WTC11 (cell line): ENCODE measurements at regions not wholly inside any gene's neighbourhood (a gene's known extent, or its start where the extent isn't known, plus 50 kb on each side); places are given as distances from the start of the nearest gene placed in this dataset.

Source experiments
- ATAC-seq: fragments of 200-7000 bp; cut with Tn5 transposase; 2 replicates; pipeline ENCODE4 v1.10.0; 2021; ENCODE audit warnings: mild to moderate bottlenecking, moderate library complexity
- CTCF ChIA-PET: fragments of 300-600 bp; sonication (Branson Sonifier 250); formaldehyde crosslinking; loops from one replicate; lab custom pipeline; 2021; ENCODE audit warnings: antibody characterized with exemption; lab: Charles Lee
- POLR2A ChIA-PET: fragments of 350-600 bp; sonication (Branson Sonifier 250); formaldehyde crosslinking; loops from one replicate; lab custom pipeline; 2021; ENCODE audit warnings: antibody characterized with exemption; lab: Charles Lee
- DNase-seq: peaks from one replicate; pipeline ENCODE4 v3.0.0; 2021; ENCODE audit warnings: low spot score
- H3K27ac Mint-ChIP-seq: 2 replicates; pipeline ENCODE4 v1.8.0; 2021; ENCODE audit warnings: mixed read lengths
- H3K27me3 Mint-ChIP-seq: 2 replicates; pipeline ENCODE4 v1.8.0; 2021; ENCODE audit warnings: low read depth, mild to moderate bottlenecking, moderate library complexity, mixed read lengths
- H3K36me3 Mint-ChIP-seq: 2 replicates; pipeline ENCODE4 v1.8.0; 2021; ENCODE audit warnings: mixed read lengths
- H3K4me1 Mint-ChIP-seq: 2 replicates; pipeline ENCODE4 v1.8.0; 2022; ENCODE audit warnings: mixed read lengths
- H3K4me3 Mint-ChIP-seq: 2 replicates; pipeline ENCODE4 v1.8.0; 2021; ENCODE audit warnings: mild to moderate bottlenecking, moderate library complexity, mixed read lengths
- H3K9me3 Mint-ChIP-seq: 2 replicates; pipeline ENCODE4 v1.8.0; 2021; ENCODE audit warnings: mixed read lengths
- ATF2 ChIP-seq: sonication (generic); formaldehyde crosslinking; IDR thresholded peaks from 2 replicates; pipeline ENCODE4 v1.8.1; 2022; ENCODE audit warnings: low read depth, missing genetic modification reagents, borderline replicate concordance
- ELF4 ChIP-seq: sonication (generic); formaldehyde crosslinking; IDR thresholded peaks from 2 replicates; pipeline ENCODE4 v1.8.1; 2022; ENCODE audit warnings: low read depth, mild to moderate bottlenecking, moderate library complexity, missing genetic modification reagents
- ESRRA ChIP-seq: sonication (generic); formaldehyde crosslinking; IDR thresholded peaks from 2 replicates; pipeline ENCODE4 v1.8.1; 2022; ENCODE audit warnings: mild to moderate bottlenecking, missing genetic modification reagents, borderline replicate concordance
- GTF2I ChIP-seq: fragments of 250-450 bp; sonication (Bioruptor Pico); conservative IDR thresholded peaks from 2 replicates; pipeline ENCODE4 v1.4.0; 2021; ENCODE audit warnings: mild to moderate bottlenecking
- HMGA2 ChIP-seq: fragments of 250-450 bp; sonication (Bioruptor Pico); IDR thresholded peaks from 2 replicates; pipeline ENCODE4 v1.4.0; 2021; ENCODE audit warnings: mild to moderate bottlenecking, moderate library complexity
- MXD4 ChIP-seq: fragments of 250-450 bp; sonication (Bioruptor Pico); IDR thresholded peaks from 2 replicates; pipeline ENCODE4 v1.8.0; 2021; ENCODE audit warnings: mild to moderate bottlenecking, moderate library complexity, borderline replicate concordance
- NFATC4 ChIP-seq: fragments of 250-450 bp; sonication (Bioruptor Pico); IDR thresholded peaks from 2 replicates; pipeline ENCODE4 v1.9.0; 2021; ENCODE audit warnings: mild to moderate bottlenecking
- NR1H2 ChIP-seq: sonication (generic); formaldehyde crosslinking; IDR thresholded peaks from 2 replicates; pipeline ENCODE4 v1.9.0; 2021; ENCODE audit warnings: mild to moderate bottlenecking, moderate library complexity, missing genetic modification reagents
- NR2C2 ChIP-seq: sonication (generic); formaldehyde crosslinking; IDR thresholded peaks from 2 replicates; pipeline ENCODE4 v1.8.0; 2022; ENCODE audit warnings: mild to moderate bottlenecking, missing genetic modification reagents
- RELA ChIP-seq: sonication (generic); formaldehyde crosslinking; IDR thresholded peaks from 2 replicates; pipeline ENCODE4 v1.8.1; 2022; ENCODE audit warnings: missing genetic modification reagents, mild to moderate bottlenecking, borderline replicate concordance
- RORB ChIP-seq: fragments of 250-450 bp; sonication (Bioruptor Pico); IDR thresholded peaks from 2 replicates; pipeline ENCODE4 v1.9.0; 2021; ENCODE audit warnings: mild to moderate bottlenecking
- SMAD3 ChIP-seq: sonication (generic); formaldehyde crosslinking; IDR thresholded peaks from 2 replicates; pipeline ENCODE4 v1.8.0; 2022; ENCODE audit warnings: missing genetic modification reagents, mild to moderate bottlenecking, borderline replicate concordance
- TCF7 ChIP-seq: sonication (generic); formaldehyde crosslinking; IDR thresholded peaks from 2 replicates; pipeline ENCODE4 v1.8.0; 2022; ENCODE audit warnings: mild to moderate bottlenecking, low read depth, missing genetic modification reagents, moderate library complexity
- USF2 ChIP-seq: sonication (generic); formaldehyde crosslinking; IDR thresholded peaks from 2 replicates; pipeline ENCODE4 v1.8.1; 2023; ENCODE audit warnings: mild to moderate bottlenecking, missing genetic modification reagents, moderate library complexity
- ZBTB21 ChIP-seq: sonication (generic); formaldehyde crosslinking; IDR thresholded peaks from 2 replicates; pipeline ENCODE4 v1.8.1; 2023; ENCODE audit warnings: mild to moderate bottlenecking, missing genetic modification reagents, borderline replicate concordance
- ZNF121 ChIP-seq: sonication (generic); formaldehyde crosslinking; IDR thresholded peaks from 2 replicates; pipeline ENCODE4 v1.8.0; 2023; ENCODE audit warnings: missing genetic modification reagents
- ZNF317 ChIP-seq: sonication (generic); formaldehyde crosslinking; IDR thresholded peaks from 2 replicates; pipeline ENCODE4 v1.8.1; 2023; ENCODE audit warnings: low read depth, mild to moderate bottlenecking, moderate library complexity, missing genetic modification reagents, borderline replicate concordance
- ZNF416 ChIP-seq: fragments of 250-450 bp; sonication (Bioruptor Pico); IDR thresholded peaks from 2 replicates; pipeline ENCODE4 v1.9.0; 2021; ENCODE audit warnings: mild to moderate bottlenecking, inconsistent platforms
- ZNF512 ChIP-seq: sonication (generic); formaldehyde crosslinking; IDR thresholded peaks from 2 replicates; pipeline ENCODE4 v1.8.1; 2022; ENCODE audit warnings: missing genetic modification reagents, borderline replicate concordance
- ZNF671 ChIP-seq: fragments of 250-450 bp; sonication (Bioruptor Pico); IDR thresholded peaks from 2 replicates; pipeline ENCODE4 v1.8.0; 2021; ENCODE audit warnings: mild to moderate bottlenecking
- TF ChIP-seq, protein P1 (sequence below): sonication (generic); formaldehyde crosslinking; IDR thresholded peaks from 2 replicates; pipeline ENCODE4 v1.8.1; 2023; ENCODE audit warnings: mild to moderate bottlenecking, missing genetic modification reagents, borderline replicate concordance
- TF ChIP-seq, protein P2 (sequence below): sonication (generic); formaldehyde crosslinking; IDR thresholded peaks from 2 replicates; pipeline ENCODE4 v1.8.0; 2023; ENCODE audit warnings: missing genetic modification reagents
- TF ChIP-seq, protein P3 (sequence below): fragments of 250-450 bp; sonication (Bioruptor Pico); IDR thresholded peaks from 2 replicates; pipeline ENCODE4 v2.1.2; 2022; ENCODE audit warnings: mild to moderate bottlenecking, moderate library complexity

DNA sequence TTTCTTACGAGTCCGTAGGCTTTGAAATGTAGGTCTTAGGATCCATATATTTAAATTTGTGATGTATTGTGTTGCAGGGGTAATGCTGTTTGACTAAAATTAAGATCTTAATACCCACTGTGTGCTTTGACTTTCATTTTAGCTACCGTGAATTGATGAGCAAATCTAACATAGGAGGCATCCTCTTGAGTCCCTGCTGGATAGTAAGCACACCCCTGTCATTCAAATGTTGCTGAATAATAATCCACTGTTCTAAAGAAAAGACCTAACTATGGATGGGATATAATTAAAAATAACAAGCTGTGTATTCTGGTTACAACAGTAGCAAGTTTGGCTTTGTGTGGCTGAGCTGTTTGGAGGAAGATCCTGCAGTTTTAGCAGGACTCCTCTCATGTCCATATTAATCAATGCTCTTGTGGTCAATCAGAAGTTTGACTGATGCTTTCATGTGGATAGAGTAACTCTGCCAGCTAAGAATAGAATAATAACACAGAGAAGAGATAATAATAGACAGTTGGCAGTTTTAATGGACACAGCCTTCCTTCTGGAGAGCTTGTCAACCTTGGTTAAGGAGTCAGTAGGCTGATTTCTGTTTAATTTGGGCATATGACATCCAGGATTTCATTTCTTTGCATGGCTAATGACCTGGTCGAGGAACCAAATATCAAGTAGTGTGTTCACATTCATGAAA is 148.1 kb upstream of the MIS18BP1 start (continued):
- TF ChIP-seq, protein P1, sequence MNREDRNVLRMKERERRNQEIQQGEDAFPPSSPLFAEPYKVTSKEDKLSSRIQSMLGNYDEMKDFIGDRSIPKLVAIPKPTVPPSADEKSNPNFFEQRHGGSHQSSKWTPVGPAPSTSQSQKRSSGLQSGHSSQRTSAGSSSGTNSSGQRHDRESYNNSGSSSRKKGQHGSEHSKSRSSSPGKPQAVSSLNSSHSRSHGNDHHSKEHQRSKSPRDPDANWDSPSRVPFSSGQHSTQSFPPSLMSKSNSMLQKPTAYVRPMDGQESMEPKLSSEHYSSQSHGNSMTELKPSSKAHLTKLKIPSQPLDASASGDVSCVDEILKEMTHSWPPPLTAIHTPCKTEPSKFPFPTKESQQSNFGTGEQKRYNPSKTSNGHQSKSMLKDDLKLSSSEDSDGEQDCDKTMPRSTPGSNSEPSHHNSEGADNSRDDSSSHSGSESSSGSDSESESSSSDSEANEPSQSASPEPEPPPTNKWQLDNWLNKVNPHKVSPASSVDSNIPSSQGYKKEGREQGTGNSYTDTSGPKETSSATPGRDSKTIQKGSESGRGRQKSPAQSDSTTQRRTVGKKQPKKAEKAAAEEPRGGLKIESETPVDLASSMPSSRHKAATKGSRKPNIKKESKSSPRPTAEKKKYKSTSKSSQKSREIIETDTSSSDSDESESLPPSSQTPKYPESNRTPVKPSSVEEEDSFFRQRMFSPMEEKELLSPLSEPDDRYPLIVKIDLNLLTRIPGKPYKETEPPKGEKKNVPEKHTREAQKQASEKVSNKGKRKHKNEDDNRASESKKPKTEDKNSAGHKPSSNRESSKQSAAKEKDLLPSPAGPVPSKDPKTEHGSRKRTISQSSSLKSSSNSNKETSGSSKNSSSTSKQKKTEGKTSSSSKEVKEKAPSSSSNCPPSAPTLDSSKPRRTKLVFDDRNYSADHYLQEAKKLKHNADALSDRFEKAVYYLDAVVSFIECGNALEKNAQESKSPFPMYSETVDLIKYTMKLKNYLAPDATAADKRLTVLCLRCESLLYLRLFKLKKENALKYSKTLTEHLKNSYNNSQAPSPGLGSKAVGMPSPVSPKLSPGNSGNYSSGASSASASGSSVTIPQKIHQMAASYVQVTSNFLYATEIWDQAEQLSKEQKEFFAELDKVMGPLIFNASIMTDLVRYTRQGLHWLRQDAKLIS (CRISPR knock-in tag), result no peak
- no peak for TF ChIP-seq ZNF416 (CRISPR knock-in tag)
- TF ChIP-seq ESRRA (CRISPR knock-in tag), result no peak
- no peak for TF ChIP-seq NR1H2 (CRISPR knock-in tag)
- no peak for TF ChIP-seq NR2C2
- TF ChIP-seq USF2, result no peak
- TF ChIP-seq RORB, result no peak

DNA sequence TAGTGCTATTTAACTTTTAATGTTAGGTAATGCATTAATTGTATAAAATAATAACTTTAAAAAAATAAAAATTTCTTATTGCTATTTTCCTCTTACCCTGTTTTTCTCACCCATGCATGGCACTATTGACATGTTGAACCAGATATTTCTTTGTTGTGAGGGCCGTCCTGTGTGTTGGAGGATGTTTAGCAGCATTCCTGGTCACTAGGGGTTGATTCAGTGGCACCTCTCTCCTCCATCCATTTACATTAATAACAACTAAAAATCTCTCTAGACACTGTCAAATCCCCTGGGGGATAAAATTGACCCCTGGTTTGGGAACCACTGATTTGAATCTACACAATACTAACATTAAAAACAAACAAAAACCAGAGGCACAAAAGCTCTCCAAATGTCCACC is 147.5 kb upstream of the MIS18BP1 start:
- H3K36me3 Mint-ChIP-seq, result no peaks in the 10 kb centered on the region
- peaks cover 22% of the 10 kb centered on the region for H3K27me3 Mint-ChIP-seq
- no peak overlapping the region for H3K27ac Mint-ChIP-seq
- no peak overlapping the region for H3K4me3 Mint-ChIP-seq
- POLR2A ChIA-PET, result no interaction called here
- no peak for TF ChIP-seq NFATC4 (CRISPR knock-in tag)
- H3K9me3 Mint-ChIP-seq, result peaks cover 9% of the 10 kb centered on the region; the same call in 1 of the 2 replicates
- DNase-seq (no peak), ATAC-seq (peak; percentile 53)
- CTCF ChIA-PET, result interaction anchor here (1.0 kb wide), 1 partner anchor 116 kb away, joined by 3 read pairs; no protein-coding TSS in a partner anchor
- H3K4me1 Mint-ChIP-seq, result peaks cover 26% of the 10 kb centered on the region

- CTCF ChIA-PET, result no interaction called here
- Mint-ChIP-seq H3K4me1 (no peaks in the 10 kb centered on the region), H3K36me3 (no peaks in the 10 kb centered on the region), H3K9me3 (peaks cover 5% of the 10 kb centered on the region), H3K4me3 (no peak overlapping the region), H3K27ac (no peak overlapping the region), H3K27me3 (no peaks in the 10 kb centered on the region)
- POLR2A ChIA-PET, result no interaction called here
- DNase-seq, result no peak
- no peak for ATAC-seq
- TF ChIP-seq ZBTB21 (CRISPR knock-in tag) (no peak), ELF4 (CRISPR knock-in tag) (no peak), RELA (CRISPR knock-in tag) (no peak), ZNF512 (CRISPR knock-in tag) (no peak), SMAD3 (CRISPR knock-in tag) (no peak), TCF7 (CRISPR knock-in tag) (no peak), HMGA2 (no peak), ZNF317 (CRISPR knock-in tag) (no peak), ATF2 (no peak), MXD4 (no peak), GTF2I (CRISPR knock-in tag) (no peak), ZNF671 (CRISPR knock-in tag) (no peak), ZNF121 (no peak)
- TF ChIP-seq, protein P2, sequence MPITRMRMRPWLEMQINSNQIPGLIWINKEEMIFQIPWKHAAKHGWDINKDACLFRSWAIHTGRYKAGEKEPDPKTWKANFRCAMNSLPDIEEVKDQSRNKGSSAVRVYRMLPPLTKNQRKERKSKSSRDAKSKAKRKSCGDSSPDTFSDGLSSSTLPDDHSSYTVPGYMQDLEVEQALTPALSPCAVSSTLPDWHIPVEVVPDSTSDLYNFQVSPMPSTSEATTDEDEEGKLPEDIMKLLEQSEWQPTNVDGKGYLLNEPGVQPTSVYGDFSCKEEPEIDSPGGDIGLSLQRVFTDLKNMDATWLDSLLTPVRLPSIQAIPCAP (CRISPR knock-in tag), result no peak
- TF ChIP-seq, protein P3, sequence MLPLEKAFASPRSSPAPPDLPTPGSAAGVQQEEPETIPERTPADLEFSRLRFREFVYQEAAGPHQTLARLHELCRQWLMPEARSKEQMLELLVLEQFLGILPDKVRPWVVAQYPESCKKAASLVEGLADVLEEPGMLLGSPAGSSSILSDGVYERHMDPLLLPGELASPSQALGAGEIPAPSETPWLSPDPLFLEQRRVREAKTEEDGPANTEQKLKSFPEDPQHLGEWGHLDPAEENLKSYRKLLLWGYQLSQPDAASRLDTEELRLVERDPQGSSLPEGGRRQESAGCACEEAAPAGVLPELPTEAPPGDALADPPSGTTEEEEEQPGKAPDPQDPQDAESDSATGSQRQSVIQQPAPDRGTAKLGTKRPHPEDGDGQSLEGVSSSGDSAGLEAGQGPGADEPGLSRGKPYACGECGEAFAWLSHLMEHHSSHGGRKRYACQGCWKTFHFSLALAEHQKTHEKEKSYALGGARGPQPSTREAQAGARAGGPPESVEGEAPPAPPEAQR, result no peak
Observed at GRCh38 chr14:45381091-45381490, 128.1 kb upstream of the MIS18BP1 start.
